GM12878 (cell line): ENCODE measurements at regions not wholly inside any gene's neighbourhood (a gene's known extent, or its start where the extent isn't known, plus 50 kb on each side); places are given as distances from the start of the nearest gene placed in this dataset.

Experiments
- ATAC-seq: fragments of 200-7000 bp; cut with Tn5 transposase; 3 replicates; pipeline ENCODE4 v1.9.1; 2020; ENCODE audit warnings: mild to moderate bottlenecking, moderate library complexity
- BruUV-seq: library from RNA; stranded (reverse); fragments of 400-500 nt; replicated peaks from 2 replicates; lab custom pipeline; 2021; lab: Mats Ljungman, UMichigan
- CTCF ChIA-PET: fragments of 300-600 bp; sonication (Branson Sonifier 250); formaldehyde crosslinking; extraction: SDS; loops from one replicate; lab custom pipeline; 2021; ENCODE audit warnings: inconsistent platforms; lab: Yijun Ruan, JAX
- POLR2A ChIA-PET: fragments of 350-600 bp; formaldehyde crosslinking; extraction: SDS; loops from one replicate; lab custom pipeline; 2021; ENCODE audit warnings: inconsistent platforms; lab: Charles Lee
- RAD21 ChIA-PET: fragments of 300-600 bp; sonication (Branson Sonifier 250); formaldehyde crosslinking; loops from one replicate; lab custom pipeline; 2023; ENCODE audit warnings: antibody characterized with exemption; ENCODE audit not compliant: unreplicated experiment; lab: Charles Lee
- SMC1A ChIA-PET: fragments of 300-600 bp; sonication (Branson Sonifier 250); formaldehyde crosslinking; loops from one replicate; lab custom pipeline; 2023; ENCODE audit not compliant: unreplicated experiment, uncharacterized antibody; lab: Charles Lee
- DNase-seq: peaks from one replicate; pipeline ENCODE4 v3.0.0-alpha.2; 2011; ENCODE audit warnings: low read depth, low spot score
- FAIRE-seq: peaks from 3 replicates; lab custom pipeline; 2011; peaks lifted over from hg19 to GRCh38; lab: Jason Lieb, UNC
- H2AFZ ChIP-seq: 2 replicates; pipeline ENCODE4 v1.6.0; 2011; ENCODE audit warnings: low read depth, low read length, control low read depth; ENCODE audit not compliant: control insufficient read depth
- H3K27ac ChIP-seq: 2 replicates; pipeline ENCODE4 v1.5.1; 2011; ENCODE audit warnings: control low read depth; ENCODE audit not compliant: control insufficient read depth, insufficient read depth
- H3K27me3 ChIP-seq, 2 experiments: replicated peaks in 1 of 2; 2 replicates each; pipeline versions ENCODE4 v1.6.0 to v1.6.1; 2011; ENCODE audit warnings: low read length in 1 of 2; ENCODE audit not compliant: control insufficient read depth in 2 of 2, insufficient read depth in 2 of 2
- H3K36me3 ChIP-seq, 2 experiments: 2 replicates each; pipeline ENCODE4 v1.5.1; 2011; ENCODE audit warnings: low read length in 1 of 2; ENCODE audit not compliant: control insufficient read depth in 2 of 2, insufficient read depth in 2 of 2
- H3K4me1 ChIP-seq: 2 replicates; pipeline ENCODE4 v1.6.1; 2011; ENCODE audit warnings: mild to moderate bottlenecking, low read length, moderate library complexity, mixed read lengths; ENCODE audit not compliant: control insufficient read depth, insufficient read depth
- H3K4me2 ChIP-seq: 2 replicates; pipeline ENCODE4 v1.6.0; 2011; ENCODE audit warnings: control low read depth; ENCODE audit not compliant: control insufficient read depth, insufficient read depth
- H3K4me3 ChIP-seq: fragments of 200-600 bp; sonication (generic); 2 replicates; pipeline ENCODE4 v1.5.1; 2016
- H3K79me2 ChIP-seq: 2 replicates; pipeline ENCODE4 v1.6.0; 2011; ENCODE audit warnings: low read length; ENCODE audit not compliant: control insufficient read depth, insufficient read depth
- H3K9ac ChIP-seq: 2 replicates; pipeline ENCODE4 v1.8.0; 2011; ENCODE audit warnings: low read length, control low read depth, mixed read lengths; ENCODE audit not compliant: control insufficient read depth, insufficient read depth
- H3K9me3 ChIP-seq: replicated peaks from 3 replicates; pipeline ENCODE4 v1.5.1; 2011; ENCODE audit warnings: mild to moderate bottlenecking, low read length; ENCODE audit not compliant: control insufficient read depth, insufficient read depth
- H4K20me1 ChIP-seq: 2 replicates; pipeline ENCODE4 v1.6.0; 2011; ENCODE audit not compliant: control insufficient read depth, insufficient read depth
- BHLHE40 ChIP-seq, 2 experiments: fragments of 450-650 bp in 1 of 2; IDR thresholded peaks; 2 replicates each; pipeline ENCODE4 v1.6.1; 2011 to 2017; ENCODE audit warnings: low read depth in 2 of 2, borderline replicate concordance in 1 of 2, improper control_type of control experiment in 1 of 2, low read length in 1 of 2, mild to moderate bottlenecking in 1 of 2
- ETV6 ChIP-seq, 2 experiments: fragments of 450-650 bp in 1 of 2; IDR thresholded peaks in 1 of 2; conservative IDR thresholded peaks in 1 of 2; 2 replicates each; pipeline ENCODE4 v1.6.1; 2014; ENCODE audit warnings: antibody characterized with exemption in 1 of 2, borderline replicate concordance in 1 of 2, low read depth in 1 of 2, mild to moderate bottlenecking in 1 of 2, moderate library complexity in 1 of 2
- LARP7 ChIP-seq: fragments of 450-650 bp; IDR thresholded peaks from 2 replicates; pipeline ENCODE4 v1.6.1; 2017; ENCODE audit warnings: mild to moderate bottlenecking
- NBN ChIP-seq: fragments of 450-650 bp; IDR thresholded peaks from 2 replicates; pipeline ENCODE4 v1.6.1; 2016
- PML ChIP-seq: IDR thresholded peaks from 2 replicates; pipeline ENCODE4 v1.6.1; 2012; ENCODE audit warnings: low read length, inconsistent platforms
- RUNX3 ChIP-seq: IDR thresholded peaks from 2 replicates; pipeline ENCODE4 v1.6.1; 2012; ENCODE audit warnings: low read length, inconsistent platforms
- SIX5 ChIP-seq: IDR thresholded peaks from 2 replicates; pipeline ENCODE4 v1.6.1; 2011; ENCODE audit warnings: mild to moderate bottlenecking, low read depth, low read length, moderate library complexity; ENCODE audit not compliant: severe bottlenecking
- TBL1XR1 ChIP-seq: IDR thresholded peaks from 2 replicates; pipeline ENCODE4 v1.6.1; 2012; ENCODE audit warnings: low read depth, low read length, improper control_type of control experiment
- TCF3 ChIP-seq: IDR thresholded peaks from 2 replicates; pipeline ENCODE4 v1.6.1; 2012; ENCODE audit warnings: low read depth, mild to moderate bottlenecking, low read length, borderline replicate concordance; ENCODE audit not compliant: insufficient read depth
- TCF7 ChIP-seq: IDR thresholded peaks from 2 replicates; pipeline ENCODE4 v1.6.1; 2014; ENCODE audit warnings: antibody characterized with exemption, borderline replicate concordance
- YY1 ChIP-seq: IDR thresholded peaks from 2 replicates; pipeline ENCODE4 v1.6.1; 2011; ENCODE audit warnings: low read depth, mild to moderate bottlenecking, low read length
- ZNF217 ChIP-seq: fragments of 450-650 bp; IDR thresholded peaks from 2 replicates; pipeline ENCODE4 v1.6.1; 2017; ENCODE audit warnings: antibody characterized with exemption, mild to moderate bottlenecking
- ZNF274 ChIP-seq: IDR thresholded peaks from one replicate; pipeline ENCODE4 v1.8.0; 2011; ENCODE audit not compliant: insufficient read length, insufficient read depth
- WGBS: methylation state at CpG from one replicate; pipeline ENCODE4 v1.1.6; 2016; ENCODE audit warnings: low lambda C conversion rate; ENCODE audit not compliant: insufficient replicate concordance, insufficient coverage; ENCODE audit errors: missing lambda C conversion rate; 5-methylcytosine and 5-hydroxymethylcytosine counted together
- in situ Hi-C: fragments of 300-500 bp; cut with MboI; formaldehyde crosslinking; loops from 9 replicates; pipeline ENCODE4 v1.14.3; 2018; ENCODE audit warnings: mixed read lengths
- intact Hi-C: fragments of 100-400 bp; cut with micrococcal nuclease; formaldehyde crosslinking; loops from one replicate; pipeline ENCODE4 v1.14.2; 2022; ENCODE audit not compliant: unreplicated experiment
- TF ChIP-seq, protein P1 (sequence below): fragments of 450-650 bp; formaldehyde crosslinking; IDR thresholded peaks from 2 replicates; pipeline ENCODE4 v1.4.0; 2022; ENCODE audit warnings: mild to moderate bottlenecking, moderate library complexity
- TF ChIP-seq, protein P2 (sequence below): fragments of 150-350 bp; IDR thresholded peaks from 2 replicates; pipeline ENCODE4 v1.6.1; 2014; ENCODE audit warnings: mild to moderate bottlenecking, low read depth, low read length
- TF ChIP-seq, protein P3 (sequence below): fragments of 450-650 bp; IDR thresholded peaks from 2 replicates; pipeline ENCODE4 v1.6.1; 2018; ENCODE audit warnings: mild to moderate bottlenecking, low read depth, moderate library complexity; ENCODE audit not compliant: partially characterized antibody

DNA sequence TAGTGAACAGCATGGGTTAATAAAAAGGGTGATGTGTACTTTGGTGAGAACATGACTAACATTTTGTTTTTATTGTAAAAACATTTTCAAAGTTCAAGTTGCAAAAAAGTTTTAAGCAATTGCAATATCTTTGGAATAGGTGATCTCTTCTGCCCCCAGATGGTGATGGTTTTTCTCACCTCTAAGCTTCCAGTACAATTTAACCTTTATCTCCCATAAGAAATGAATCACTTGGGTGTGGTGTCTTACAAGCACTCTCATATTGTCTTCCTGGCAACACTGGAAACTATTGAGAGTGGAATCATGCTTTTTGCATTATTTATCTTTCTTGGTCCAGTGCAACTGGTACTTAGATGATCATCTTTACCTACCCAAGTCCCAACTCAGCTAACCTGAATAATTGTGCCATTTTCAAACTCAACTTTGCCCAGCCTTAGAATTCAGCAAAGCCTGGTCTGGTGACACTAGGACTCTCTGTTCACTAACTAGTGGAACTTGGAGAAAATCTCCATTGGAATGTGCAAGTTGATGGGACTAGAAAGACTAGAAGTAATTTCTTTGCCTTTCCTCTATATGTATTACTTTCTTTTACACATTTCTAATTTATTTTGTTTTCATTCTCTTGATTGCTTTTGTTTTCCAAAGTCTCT, 964.7 kb upstream of the ZEB2 start (continued):
- TF ChIP-seq, protein P1, sequence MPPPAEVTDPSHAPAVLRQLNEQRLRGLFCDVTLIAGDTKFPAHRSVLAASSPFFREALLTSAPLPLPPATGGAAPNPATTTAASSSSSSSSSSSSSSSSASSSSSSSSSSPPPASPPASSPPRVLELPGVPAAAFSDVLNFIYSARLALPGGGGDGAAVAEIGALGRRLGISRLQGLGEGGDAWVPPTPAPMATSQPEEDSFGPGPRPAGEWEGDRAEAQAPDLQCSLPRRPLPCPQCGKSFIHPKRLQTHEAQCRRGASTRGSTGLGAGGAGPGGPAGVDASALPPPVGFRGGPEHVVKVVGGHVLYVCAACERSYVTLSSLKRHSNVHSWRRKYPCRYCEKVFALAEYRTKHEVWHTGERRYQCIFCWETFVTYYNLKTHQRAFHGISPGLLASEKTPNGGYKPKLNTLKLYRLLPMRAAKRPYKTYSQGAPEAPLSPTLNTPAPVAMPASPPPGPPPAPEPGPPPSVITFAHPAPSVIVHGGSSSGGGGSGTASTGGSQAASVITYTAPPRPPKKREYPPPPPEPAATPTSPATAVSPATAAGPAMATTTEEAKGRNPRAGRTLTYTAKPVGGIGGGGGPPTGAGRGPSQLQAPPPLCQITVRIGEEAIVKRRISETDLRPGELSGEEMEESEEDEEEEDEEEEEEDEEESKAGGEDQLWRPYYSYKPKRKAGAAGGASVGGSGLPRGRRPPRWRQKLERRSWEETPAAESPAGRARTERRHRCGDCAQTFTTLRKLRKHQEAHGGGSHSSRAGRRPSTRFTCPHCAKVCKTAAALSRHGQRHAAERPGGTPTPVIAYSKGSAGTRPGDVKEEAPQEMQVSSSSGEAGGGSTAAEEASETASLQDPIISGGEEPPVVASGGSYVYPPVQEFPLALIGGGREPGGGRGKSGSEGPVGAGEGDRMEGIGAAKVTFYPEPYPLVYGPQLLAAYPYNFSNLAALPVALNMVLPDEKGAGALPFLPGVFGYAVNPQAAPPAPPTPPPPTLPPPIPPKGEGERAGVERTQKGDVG (CRISPR knock-in tag), result no peak
- TF ChIP-seq YY1 (no peak), TCF3 (no peak)
- TF ChIP-seq, all 136 proteins: peak for 3

DNA sequence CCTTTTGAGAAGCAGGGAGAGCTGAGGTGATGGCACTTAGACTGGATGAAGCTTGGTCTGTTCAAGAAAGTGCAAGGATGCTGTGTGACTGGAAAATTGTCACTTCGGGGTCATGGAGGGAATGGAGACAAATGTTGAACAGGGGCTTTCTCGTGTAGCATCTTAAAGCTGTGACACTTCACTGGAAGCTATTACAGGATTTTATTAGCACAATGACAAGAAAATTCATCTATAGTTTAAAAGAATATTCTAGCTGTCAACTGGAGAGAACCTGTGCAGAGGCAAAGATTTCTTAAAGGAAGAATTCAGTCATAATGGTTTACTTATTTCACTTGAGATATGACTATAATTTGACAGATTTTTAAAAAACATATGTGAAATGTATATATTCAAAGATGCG, 963.9 kb upstream of the ZEB2 start:
- 34% methylated on average over 3 of the region's 3 CpGs for WGBS
- no peak overlapping the region for H2AFZ ChIP-seq
- no peak for ATAC-seq
- no TSS peak for BruUV-seq
- H3K36me3 ChIP-seq, result no peaks in the 10 kb centered on the region
- H4K20me1 ChIP-seq, result no peaks in the 10 kb centered on the region
- FAIRE-seq, result no peak
- H3K4me1 ChIP-seq, result no peaks in the 10 kb centered on the region
- POLR2A ChIA-PET, result no interaction called here
- intact Hi-C loops (no loop called here), in situ Hi-C loops (no loop called here)
- H3K79me2 ChIP-seq, result no peaks in the 10 kb centered on the region
- H3K27me3 ChIP-seq, result no peaks in the 10 kb centered on the region
- DNase-seq, result no peak
- H3K4me2 ChIP-seq, result no peak overlapping the region
- SMC1A ChIA-PET, result interaction anchor here (1.4 kb wide), 1 partner anchor 26 kb away, joined by 3 read pairs; no protein-coding TSS in a partner anchor
- H3K9ac ChIP-seq, result no peak overlapping the region
- H3K4me3 ChIP-seq, result no peak overlapping the region
- no peak overlapping the region for H3K27ac ChIP-seq
- H3K9me3 ChIP-seq, result no peaks in the 10 kb centered on the region
- CTCF ChIA-PET, result interaction anchor here (0.7 kb wide), 1 partner anchor 1036 kb away, joined by 3 read pairs; no protein-coding TSS in a partner anchor
- RAD21 ChIA-PET, result no interaction called here
- no peak for TF ChIP-seq NBN
- no peak for TF ChIP-seq RUNX3
- TF ChIP-seq, protein P2, sequence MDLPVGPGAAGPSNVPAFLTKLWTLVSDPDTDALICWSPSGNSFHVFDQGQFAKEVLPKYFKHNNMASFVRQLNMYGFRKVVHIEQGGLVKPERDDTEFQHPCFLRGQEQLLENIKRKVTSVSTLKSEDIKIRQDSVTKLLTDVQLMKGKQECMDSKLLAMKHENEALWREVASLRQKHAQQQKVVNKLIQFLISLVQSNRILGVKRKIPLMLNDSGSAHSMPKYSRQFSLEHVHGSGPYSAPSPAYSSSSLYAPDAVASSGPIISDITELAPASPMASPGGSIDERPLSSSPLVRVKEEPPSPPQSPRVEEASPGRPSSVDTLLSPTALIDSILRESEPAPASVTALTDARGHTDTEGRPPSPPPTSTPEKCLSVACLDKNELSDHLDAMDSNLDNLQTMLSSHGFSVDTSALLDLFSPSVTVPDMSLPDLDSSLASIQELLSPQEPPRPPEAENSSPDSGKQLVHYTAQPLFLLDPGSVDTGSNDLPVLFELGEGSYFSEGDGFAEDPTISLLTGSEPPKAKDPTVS, result no peak
- TF ChIP-seq PML, result no peak
- no peak for TF ChIP-seq LARP7
- TF ChIP-seq, protein P3, sequence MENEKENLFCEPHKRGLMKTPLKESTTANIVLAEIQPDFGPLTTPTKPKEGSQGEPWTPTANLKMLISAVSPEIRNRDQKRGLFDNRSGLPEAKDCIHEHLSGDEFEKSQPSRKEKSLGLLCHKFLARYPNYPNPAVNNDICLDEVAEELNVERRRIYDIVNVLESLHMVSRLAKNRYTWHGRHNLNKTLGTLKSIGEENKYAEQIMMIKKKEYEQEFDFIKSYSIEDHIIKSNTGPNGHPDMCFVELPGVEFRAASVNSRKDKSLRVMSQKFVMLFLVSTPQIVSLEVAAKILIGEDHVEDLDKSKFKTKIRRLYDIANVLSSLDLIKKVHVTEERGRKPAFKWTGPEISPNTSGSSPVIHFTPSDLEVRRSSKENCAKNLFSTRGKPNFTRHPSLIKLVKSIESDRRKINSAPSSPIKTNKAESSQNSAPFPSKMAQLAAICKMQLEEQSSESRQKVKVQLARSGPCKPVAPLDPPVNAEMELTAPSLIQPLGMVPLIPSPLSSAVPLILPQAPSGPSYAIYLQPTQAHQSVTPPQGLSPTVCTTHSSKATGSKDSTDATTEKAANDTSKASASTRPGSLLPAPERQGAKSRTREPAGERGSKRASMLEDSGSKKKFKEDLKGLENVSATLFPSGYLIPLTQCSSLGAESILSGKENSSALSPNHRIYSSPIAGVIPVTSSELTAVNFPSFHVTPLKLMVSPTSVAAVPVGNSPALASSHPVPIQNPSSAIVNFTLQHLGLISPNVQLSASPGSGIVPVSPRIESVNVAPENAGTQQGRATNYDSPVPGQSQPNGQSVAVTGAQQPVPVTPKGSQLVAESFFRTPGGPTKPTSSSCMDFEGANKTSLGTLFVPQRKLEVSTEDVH, result no peak
- no peak for TF ChIP-seq ETV6 (conservative IDR thresholded peaks at IDR 0.05 in 1 of 2, IDR thresholded peaks at IDR 0.05 in 1 of 2; ENCODE audit: borderline replicate concordance in 1 of 2, low read depth in 1 of 2)
- no peak for TF ChIP-seq TCF7
- no peak for TF ChIP-seq BHLHE40 (IDR thresholded peaks at IDR 0.05; ENCODE audit: borderline replicate concordance in 1 of 2, low read depth in 2 of 2, low read length in 1 of 2)
- TF ChIP-seq ZNF274, result no peak
- TF ChIP-seq ZNF217, result no peak
- no peak for TF ChIP-seq TBL1XR1
- TF ChIP-seq SIX5, result no peak
